H9 (cell line): ENCODE measurements at regions not wholly inside any gene's neighbourhood (a gene's known extent, or its start where the extent isn't known, plus 50 kb on each side); places are given as distances from the start of the nearest gene placed in this dataset.
A peak's percentile ranks its signal among the peaks of the same experiment; 100 is the strongest.

Experiments
- DNase-seq: peaks from one replicate; pipeline ENCODE4 v3.0.0-alpha.2; 2017
- H2AFZ ChIP-seq: one replicate; pipeline ENCODE4 v1.6.1; 2013; ENCODE audit warnings: mild to moderate bottlenecking, low read length, control low read depth, moderate library complexity
- H2AK5ac ChIP-seq: 2 replicates; pipeline ENCODE4 v1.6.1; 2013; ENCODE audit warnings: low read length, control low read depth, mixed read lengths; ENCODE audit not compliant: insufficient read length
- H2BK120ac ChIP-seq: one replicate; pipeline ENCODE4 v1.6.1; 2013; ENCODE audit warnings: low read depth, mild to moderate bottlenecking, low read length, control low read depth, inconsistent platforms; ENCODE audit not compliant: poor library complexity, severe bottlenecking
- H2BK12ac ChIP-seq: 2 replicates; pipeline ENCODE4 v1.6.1; 2013; ENCODE audit warnings: low read length, control low read depth, mixed read lengths, low read depth; ENCODE audit not compliant: insufficient read length
- H2BK15ac ChIP-seq: 2 replicates; pipeline ENCODE4 v1.6.1; 2013; ENCODE audit warnings: low read depth, low read length, control low read depth
- H2BK20ac ChIP-seq: one replicate; pipeline ENCODE4 v1.6.1; 2013; ENCODE audit warnings: low read depth, mild to moderate bottlenecking, low read length, control low read depth, inconsistent platforms; ENCODE audit not compliant: poor library complexity, severe bottlenecking
- H2BK5ac ChIP-seq: 2 replicates; pipeline ENCODE4 v1.6.1; 2013; ENCODE audit warnings: low read length, control low read depth, mixed read lengths; ENCODE audit not compliant: insufficient read length
- H3K14ac ChIP-seq: 2 replicates; pipeline ENCODE4 v1.6.1; 2013; ENCODE audit warnings: low read length, control low read depth; ENCODE audit not compliant: insufficient read depth
- H3K18ac ChIP-seq: 2 replicates; pipeline ENCODE4 v1.6.1; 2013; ENCODE audit warnings: low read depth, mild to moderate bottlenecking, mixed read lengths, low read length, control low read depth; ENCODE audit not compliant: insufficient read length
- H3K23ac ChIP-seq: 2 replicates; pipeline ENCODE4 v1.6.1; 2013; ENCODE audit warnings: low read length, control low read depth, mixed read lengths, low read depth; ENCODE audit not compliant: insufficient read length
- H3K23me2 ChIP-seq: 2 replicates; pipeline ENCODE4 v1.6.1; 2013; ENCODE audit warnings: low read depth, mild to moderate bottlenecking, mixed read lengths, low read length, control low read depth; ENCODE audit not compliant: insufficient read length, poor library complexity, severe bottlenecking
- H3K27ac ChIP-seq: 2 replicates; pipeline ENCODE4 v1.5.1; 2013; ENCODE audit warnings: low read length, control low read depth, mixed read lengths, low read depth; ENCODE audit not compliant: insufficient read length
- H3K27me3 ChIP-seq: 2 replicates; pipeline ENCODE4 v1.6.1; 2013; ENCODE audit warnings: low read length, control low read depth, inconsistent platforms; ENCODE audit not compliant: insufficient read depth
- H3K4ac ChIP-seq: 2 replicates; pipeline ENCODE4 v1.6.1; 2013; ENCODE audit warnings: low read depth, mild to moderate bottlenecking, control low read depth, inconsistent platforms, low read length, moderate library complexity
- H3K4me1 ChIP-seq: 2 replicates; pipeline ENCODE4 v1.6.1; 2013; ENCODE audit warnings: low read length, control low read depth, inconsistent platforms; ENCODE audit not compliant: insufficient read depth
- H3K4me2 ChIP-seq: 2 replicates; pipeline ENCODE4 v1.6.1; 2013; ENCODE audit warnings: low read length, control low read depth, mixed read lengths; ENCODE audit not compliant: insufficient read length, insufficient read depth
- H3K56ac ChIP-seq: 2 replicates; pipeline ENCODE4 v1.6.1; 2013; ENCODE audit warnings: low read depth, mild to moderate bottlenecking, mixed read lengths, low read length, control low read depth; ENCODE audit not compliant: insufficient read length
- H3K79me1 ChIP-seq: 2 replicates; pipeline ENCODE4 v1.6.1; 2013; ENCODE audit warnings: low read depth, mild to moderate bottlenecking, moderate library complexity, low read length, control low read depth, inconsistent platforms; ENCODE audit not compliant: insufficient read depth, poor library complexity, severe bottlenecking
- H3K79me2 ChIP-seq: 2 replicates; pipeline ENCODE4 v1.6.1; 2013; ENCODE audit warnings: low read length, control low read depth, inconsistent platforms; ENCODE audit not compliant: insufficient read depth
- H3K9ac ChIP-seq: 2 replicates; pipeline ENCODE4 v1.6.1; 2013; ENCODE audit warnings: low read length, control low read depth, mixed read lengths; ENCODE audit not compliant: insufficient read length; ENCODE audit errors: extremely low read depth
- H3K9me3 ChIP-seq: one replicate; pipeline ENCODE4 v1.6.1; 2013; ENCODE audit warnings: low read depth, low read length, inconsistent platforms; ENCODE audit not compliant: control insufficient read depth
- H3T11ph ChIP-seq: one replicate; pipeline ENCODE4 v1.6.1; 2013; ENCODE audit warnings: mild to moderate bottlenecking, low read length, control low read depth, inconsistent platforms
- H4K20me1 ChIP-seq: one replicate; pipeline ENCODE4 v1.6.1; 2013; ENCODE audit not compliant: control insufficient read depth, insufficient read length, insufficient read depth
- H4K5ac ChIP-seq: 2 replicates; pipeline ENCODE4 v1.6.1; 2013; ENCODE audit warnings: low read depth, mild to moderate bottlenecking, mixed read lengths, low read length, control low read depth; ENCODE audit not compliant: insufficient read length
- H4K8ac ChIP-seq: replicated peaks from 2 replicates; pipeline ENCODE4 v1.6.1; 2013; ENCODE audit warnings: low read length, control low read depth, mixed read lengths, low read depth; ENCODE audit not compliant: insufficient read length
- H4K91ac ChIP-seq: 2 replicates; pipeline ENCODE4 v1.6.1; 2013; ENCODE audit warnings: low read depth, mild to moderate bottlenecking, moderate library complexity, mixed read lengths, low read length, control low read depth; ENCODE audit not compliant: insufficient read length
- H3K27ac Mint-ChIP-seq, 3 experiments: 2 replicates in 2 of 3; 3 replicates in 1 of 3; pipeline ENCODE4 v1.8.0; 2020 to 2021; ENCODE audit warnings: mixed read lengths in 3 of 3, mild to moderate bottlenecking in 1 of 3, moderate library complexity in 1 of 3
- H3K27me3 Mint-ChIP-seq: 2 replicates; pipeline ENCODE4 v1.8.0; 2021; ENCODE audit warnings: low read depth, mild to moderate bottlenecking, moderate library complexity, mixed read lengths
- H3K36me3 Mint-ChIP-seq, 3 experiments: 2 replicates in 2 of 3; 3 replicates in 1 of 3; pipeline ENCODE4 v1.8.0; 2020 to 2021; ENCODE audit warnings: low read depth in 3 of 3, mixed read lengths in 3 of 3; ENCODE audit not compliant: insufficient read depth in 1 of 3
- H3K4me1 Mint-ChIP-seq, 2 experiments: 2 replicates each; pipeline ENCODE4 v1.8.0; 2020; ENCODE audit warnings: mixed read lengths in 2 of 2
- H3K4me3 Mint-ChIP-seq, 2 experiments: 2 replicates in 1 of 2; 3 replicates in 1 of 2; pipeline ENCODE4 v1.8.0; 2020 to 2021; ENCODE audit warnings: mild to moderate bottlenecking in 2 of 2, mixed read lengths in 2 of 2, moderate library complexity in 1 of 2
- H3K9me3 Mint-ChIP-seq, 2 experiments: 2 replicates in 1 of 2; 3 replicates in 1 of 2; pipeline ENCODE4 v1.8.0; 2020; ENCODE audit warnings: mild to moderate bottlenecking in 2 of 2, mixed read lengths in 2 of 2, moderate library complexity in 1 of 2
- CTCF ChIP-seq: fragments of 200-600 bp; sonication (generic); conservative IDR thresholded peaks from 3 replicates; pipeline ENCODE4 v1.8.0; 2021; ENCODE audit warnings: antibody characterized with exemption, mild to moderate bottlenecking
- WGBS: extraction: QIAGEN DNeasy Blood & Tissue Kit; methylation state at CpG from one replicate; pipeline ENCODE4 v1.1.7; 2013; ENCODE audit warnings: missing lambda C conversion rate, low lambda C conversion rate, mixed read lengths; ENCODE audit not compliant: insufficient read length; ENCODE audit errors: extremely low coverage; 5-methylcytosine and 5-hydroxymethylcytosine counted together

GRCh38 chr1:58848818-58849411 lies 65.1 kb upstream of the JUN start:
- no peak overlapping the region for H3K27ac Mint-ChIP-seq
- WGBS = no CpG with 5 or more reads among the region's 9 CpGs

More at GRCh38 chr1:58848818-58849411, 65.1 kb upstream of the JUN start:
- H3T11ph ChIP-seq = no peak overlapping the region
- H3K27me3 ChIP-seq = no peaks in the 10 kb centered on the region
- H3K4me3 Mint-ChIP-seq = no peak overlapping the region
- H3K4ac ChIP-seq = no peak overlapping the region
- H3K14ac ChIP-seq = no peak overlapping the region
- H4K8ac ChIP-seq = no peak overlapping the region
- H3K36me3 Mint-ChIP-seq = no peaks in the 10 kb centered on the region; a peak in 1 of 7 replicates
- peaks cover 8% of the 10 kb centered on the region for H3K4me1 ChIP-seq
- no peak overlapping the region for H3K23ac ChIP-seq
- H3K56ac ChIP-seq = no peak overlapping the region
- no peaks in the 10 kb centered on the region for H4K20me1 ChIP-seq
- H2BK5ac ChIP-seq = no peak overlapping the region
- no peak overlapping the region for H2AFZ ChIP-seq
- no peaks in the 10 kb centered on the region for H3K79me1 ChIP-seq
- H3K23me2 ChIP-seq = no peaks in the 10 kb centered on the region
- H2AK5ac ChIP-seq = no peak overlapping the region
- no peak overlapping the region for H2BK15ac ChIP-seq
- peaks cover 24 to 25% of the 10 kb centered on the region in 2 experiments for H3K4me1 Mint-ChIP-seq
- no peak overlapping the region for H2BK120ac ChIP-seq
- H2BK12ac ChIP-seq = no peak overlapping the region
- H3K27me3 Mint-ChIP-seq = no peaks in the 10 kb centered on the region
- DNase-seq = peak; percentile 60
- H3K27ac ChIP-seq = no peak overlapping the region
- TF ChIP-seq CTCF = no peak
- no peak overlapping the region for H2BK20ac ChIP-seq
- H4K5ac ChIP-seq = no peak overlapping the region
- H3K79me2 ChIP-seq = no peaks in the 10 kb centered on the region
- no peak overlapping the region for H4K91ac ChIP-seq
- no peak overlapping the region for H3K4me2 ChIP-seq
- no peak overlapping the region for H3K9ac ChIP-seq
- H3K9me3 ChIP-seq = no peaks in the 10 kb centered on the region
- no peak overlapping the region for H3K18ac ChIP-seq
- no peaks in the 10 kb centered on the region for H3K9me3 Mint-ChIP-seq
